ENCODE measurements at regions not wholly inside any gene's neighbourhood (a gene's known extent, or its start where the extent isn't known, plus 50 kb on each side); places are given as distances from the start of the nearest gene placed in this dataset.
"Not testable (repeated sequence)": the region's sequence is repeated elsewhere in the genome, so short reads cannot be mapped to it uniquely, and the experiment has no call there.

DNA sequence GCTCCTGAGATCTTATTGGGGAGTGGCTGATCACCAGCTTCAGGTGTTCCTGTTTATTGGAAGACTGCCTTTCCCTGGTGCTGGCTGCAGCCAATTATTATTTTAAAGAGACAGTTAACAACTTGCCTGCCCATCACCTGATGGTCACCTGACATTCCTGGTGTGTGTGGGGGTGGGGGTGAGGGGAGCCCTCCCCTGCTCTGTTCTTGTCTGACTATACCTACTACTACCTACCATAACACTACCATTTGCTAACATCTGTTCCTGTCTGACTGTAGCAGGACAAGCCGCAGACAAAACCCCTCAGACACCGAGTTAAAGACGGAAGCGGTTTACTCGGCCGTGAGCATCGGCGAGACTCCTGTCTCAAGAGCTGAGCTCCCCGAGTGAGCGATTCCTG, 54.9 kb upstream of the NBPF3 start:
- DNase-seq (ENCODE audit: low spot score) = no peak

DNA sequence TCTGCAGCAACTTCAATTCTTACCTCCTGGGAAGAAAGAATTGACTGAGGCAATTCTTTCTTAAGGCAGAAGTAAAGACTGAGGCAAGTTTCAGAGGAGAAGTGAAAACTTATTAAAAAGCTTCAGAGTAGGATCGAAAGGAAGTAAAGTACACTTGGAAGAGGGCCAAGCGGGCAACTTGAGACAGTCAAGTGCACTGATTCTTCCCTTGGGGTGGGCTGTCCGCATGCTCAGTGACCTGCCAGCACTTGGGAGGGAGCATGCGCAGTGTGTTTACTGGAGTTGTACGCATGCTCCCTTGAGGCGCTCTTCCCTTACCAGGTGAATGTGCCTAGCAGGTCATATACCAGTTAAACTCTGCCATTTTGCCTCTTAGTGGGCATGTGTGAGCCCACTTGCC, 55.3 kb upstream of the NBPF3 start:
- no peak for DNase-seq (ENCODE audit: low spot score)

GRCh38 chr1:21383785-21384401, 56.0 kb upstream of the NBPF3 start:
- DNase-seq (ENCODE audit: low spot score) = no peak

GRCh38 chr1:21381354-21381753, 58.6 kb upstream of the NBPF3 start:
- DNase-seq (ENCODE audit: low spot score) = peak; percentile 7

GRCh38 chr1:21380147-21380546, 59.8 kb upstream of the NBPF3 start:
- DNase-seq (ENCODE audit: low spot score) = not testable (repeated sequence)

- no peak for DNase-seq (ENCODE audit: low spot score)
Observed at GRCh38 chr1:21379571-21379970, 60.4 kb upstream of the NBPF3 start.

- DNase-seq (ENCODE audit: low spot score) = peak; percentile 67
Observed at GRCh38 chr1:21378705-21379494, 61.0 kb upstream of the NBPF3 start.

- no peak for DNase-seq (ENCODE audit: low spot score)
Observed at GRCh38 chr1:21372383-21372782, 67.6 kb upstream of the NBPF3 start.

DNA sequence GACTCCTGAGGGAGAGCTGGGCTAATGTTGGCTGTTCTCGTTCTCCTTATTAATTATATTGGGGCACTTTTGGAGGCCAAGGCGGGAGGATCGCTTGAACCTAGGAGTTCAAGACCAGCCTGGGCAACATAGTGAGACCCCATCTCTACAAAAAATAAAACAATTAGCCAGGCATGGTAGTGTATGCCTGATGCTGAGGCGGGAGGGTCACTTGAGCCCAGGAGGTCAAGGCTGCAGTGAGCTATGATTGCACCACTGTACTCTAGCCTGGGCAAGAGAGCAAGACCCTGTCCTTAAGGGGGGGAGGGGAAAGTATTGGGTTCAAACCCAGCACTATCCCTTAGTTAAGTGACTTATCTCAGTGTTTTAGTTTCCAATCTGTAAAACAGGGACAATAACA, 70.0 kb upstream of the NBPF3 start:
- DNase-seq (ENCODE audit: low spot score) = no peak

DNA sequence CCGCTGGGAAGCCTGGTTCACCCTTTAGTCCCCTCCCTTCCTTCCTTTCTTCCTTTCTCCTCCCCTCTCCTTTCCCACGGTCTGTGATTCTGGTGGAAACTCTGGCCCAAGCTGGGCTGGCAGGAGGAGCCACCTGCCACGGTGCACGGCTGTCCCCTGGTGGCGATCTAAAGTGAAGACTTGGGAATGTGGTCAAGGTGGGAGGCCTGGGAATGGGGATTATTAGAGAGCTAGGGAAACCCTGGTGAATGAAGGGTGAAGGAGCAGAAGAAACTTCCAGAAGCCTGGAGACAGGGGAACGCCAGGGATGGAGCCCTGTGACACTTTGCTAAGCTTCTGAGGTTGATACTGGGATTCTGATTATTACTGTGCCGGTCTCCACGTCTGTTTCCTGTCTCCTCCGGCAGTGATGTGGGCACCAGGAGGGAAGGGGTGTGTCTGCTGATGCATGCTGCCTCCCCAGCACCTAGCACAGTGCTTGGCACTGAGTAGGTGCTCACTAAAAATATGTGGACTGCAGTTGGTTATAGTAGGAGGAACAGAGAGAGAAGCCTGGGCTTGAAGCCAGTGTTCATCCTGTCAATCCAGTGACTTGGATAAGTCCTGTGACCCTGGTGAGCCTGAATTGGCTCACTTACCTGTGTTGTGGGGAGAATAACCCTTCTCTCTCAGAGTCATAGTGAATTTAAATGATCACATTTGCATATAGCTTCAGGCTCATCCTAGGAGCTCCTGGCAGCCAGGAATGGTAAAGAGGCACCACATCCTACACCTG, 71.2 kb upstream of the NBPF3 start:
- DNase-seq (ENCODE audit: low spot score) = peak; percentile 93

- not testable (repeated sequence) for DNase-seq (ENCODE audit: low spot score)
Observed at GRCh38 chr1:21367973-21368514, 71.9 kb upstream of the NBPF3 start.

- no peak for DNase-seq (ENCODE audit: low spot score)
Observed at GRCh38 chr1:21366288-21366687, 73.6 kb upstream of the NBPF3 start.

GRCh38 chr1:21365036-21365435, 74.8 kb upstream of the ECE1 start:
- DNase-seq (ENCODE audit: low spot score) = no peak

GRCh38 chr1:21362096-21362495, 71.8 kb upstream of the ECE1 start:
- DNase-seq (ENCODE audit: low spot score) = no peak

DNA sequence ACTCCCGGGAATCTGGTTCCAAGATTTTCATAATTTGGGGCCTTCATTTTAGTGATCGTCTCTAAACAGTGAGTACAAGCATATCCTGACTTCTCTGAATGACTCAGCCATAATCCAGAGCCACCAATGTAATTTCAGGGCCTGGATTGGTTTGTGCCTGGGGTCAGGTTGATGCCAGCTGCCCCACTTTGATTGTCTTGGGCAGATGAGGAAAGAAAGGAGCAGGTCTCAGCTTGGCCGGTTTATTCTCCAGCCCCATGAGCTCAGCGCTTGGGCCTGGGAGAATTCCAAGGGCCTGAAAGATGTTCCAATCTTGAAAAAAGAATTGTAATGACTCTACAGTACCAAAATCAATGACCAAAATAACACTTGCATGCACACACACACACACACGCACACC, 71.2 kb upstream of the ECE1 start:
- no peak for DNase-seq (ENCODE audit: low spot score)

GRCh38 chr1:21357161-21357560, 66.9 kb upstream of the ECE1 start:
- no peak for DNase-seq (ENCODE audit: low spot score)

DNA sequence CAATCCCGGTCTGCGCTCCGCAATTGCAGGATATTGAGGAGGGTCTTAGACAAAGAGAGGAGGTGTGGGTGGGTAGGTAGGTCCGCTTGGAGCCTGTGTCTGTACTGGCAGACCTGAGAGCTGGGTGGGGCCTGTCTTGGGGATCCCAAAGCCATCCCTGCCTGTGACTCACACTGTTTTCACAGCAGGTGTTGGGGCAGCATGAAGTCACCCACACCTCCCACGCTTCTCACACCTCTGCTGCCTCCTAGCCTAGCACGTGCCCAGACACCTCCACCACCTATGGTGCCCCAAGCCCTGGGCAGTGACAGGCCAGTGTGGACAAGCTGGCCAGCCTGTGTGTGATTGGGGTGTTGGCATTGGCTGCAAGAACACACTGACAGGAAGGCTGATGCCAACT, 65.7 kb upstream of the ECE1 start:
- no peak for DNase-seq (ENCODE audit: low spot score)

DNA sequence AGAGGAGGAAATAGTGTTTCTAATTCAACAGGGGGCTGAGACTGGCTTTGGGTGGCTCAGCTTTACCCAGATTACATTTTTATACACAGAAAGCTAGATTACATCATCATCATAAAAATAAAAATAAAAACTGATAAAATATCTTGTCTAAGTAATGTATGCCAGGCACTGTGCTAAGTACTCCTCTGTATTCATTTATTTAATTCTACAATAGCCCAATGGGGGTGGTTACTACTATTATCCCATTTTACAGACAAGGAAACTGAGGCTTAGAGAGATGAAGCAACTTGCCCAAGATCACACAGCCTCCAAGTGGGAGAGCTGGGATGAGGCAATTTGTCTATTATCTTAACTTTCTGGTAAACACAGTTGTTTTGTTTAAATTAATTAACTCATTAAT, 62.3 kb upstream of the ECE1 start:
- DNase-seq (ENCODE audit: low spot score) = no peak

DNA sequence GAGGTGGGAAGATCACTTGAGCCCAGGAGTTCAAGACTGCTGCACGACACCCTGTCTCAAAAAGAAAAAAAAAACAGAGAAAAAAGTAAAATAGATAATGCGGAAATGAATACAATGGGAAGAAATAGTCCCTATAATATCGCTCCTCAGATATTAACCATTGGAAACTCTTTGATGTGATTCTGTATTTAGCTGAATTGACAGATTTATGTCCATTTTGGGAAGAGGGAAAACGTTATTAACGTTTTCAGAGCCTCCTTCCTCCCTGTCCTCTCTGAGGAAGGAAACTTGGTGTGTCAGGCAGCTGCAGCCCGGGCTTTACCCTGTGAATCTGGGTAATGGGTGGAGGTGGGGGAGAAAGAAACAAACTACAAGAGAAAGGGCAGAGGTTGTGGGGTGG, 61.6 kb upstream of the ECE1 start:
- no peak for DNase-seq (ENCODE audit: low spot score)

GRCh38 chr1:21350202-21350885, 60.1 kb upstream of the ECE1 start:
- no peak for DNase-seq (ENCODE audit: low spot score)

- DNase-seq (ENCODE audit: low spot score) = no peak
Observed at GRCh38 chr1:21349693-21350092, 59.4 kb upstream of the ECE1 start.

GRCh38 chr1:21347072-21347581, 56.9 kb upstream of the ECE1 start:
- no peak for DNase-seq (ENCODE audit: low spot score)

Data from HT-29 (cell line).